A204.1 (cell line): ENCODE measurements at regions not wholly inside any gene's neighbourhood (a gene's known extent, or its start where the extent isn't known, plus 50 kb on each side); places are given as distances from the start of the nearest gene placed in this dataset.

ENCODE experiments used
- FAIRE-seq: peaks from 2 replicates; lab custom pipeline; 2012; peaks lifted over from hg19 to GRCh38; lab: Jason Lieb, UNC

DNA sequence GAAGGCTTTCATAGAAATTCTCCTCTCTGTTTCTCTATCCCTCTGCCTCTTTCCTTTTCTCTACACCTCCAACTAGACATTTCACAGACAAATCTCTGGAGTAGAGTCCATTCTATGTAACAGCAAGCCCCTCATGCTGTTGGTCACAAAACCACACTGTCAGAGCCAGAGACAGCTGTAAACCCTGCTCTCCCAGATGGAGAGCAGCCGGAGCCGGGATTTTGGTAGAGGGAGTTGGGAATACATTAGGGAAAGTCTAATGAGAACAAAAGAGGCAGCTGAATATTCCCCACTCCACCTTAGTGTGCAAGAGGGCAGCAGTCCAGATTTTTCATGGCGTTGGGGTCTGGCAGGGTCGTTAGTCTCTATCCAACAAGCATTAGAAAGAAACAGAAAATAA, 68.3 kb upstream of the EDN1 start:
- FAIRE-seq = no peak

DNA sequence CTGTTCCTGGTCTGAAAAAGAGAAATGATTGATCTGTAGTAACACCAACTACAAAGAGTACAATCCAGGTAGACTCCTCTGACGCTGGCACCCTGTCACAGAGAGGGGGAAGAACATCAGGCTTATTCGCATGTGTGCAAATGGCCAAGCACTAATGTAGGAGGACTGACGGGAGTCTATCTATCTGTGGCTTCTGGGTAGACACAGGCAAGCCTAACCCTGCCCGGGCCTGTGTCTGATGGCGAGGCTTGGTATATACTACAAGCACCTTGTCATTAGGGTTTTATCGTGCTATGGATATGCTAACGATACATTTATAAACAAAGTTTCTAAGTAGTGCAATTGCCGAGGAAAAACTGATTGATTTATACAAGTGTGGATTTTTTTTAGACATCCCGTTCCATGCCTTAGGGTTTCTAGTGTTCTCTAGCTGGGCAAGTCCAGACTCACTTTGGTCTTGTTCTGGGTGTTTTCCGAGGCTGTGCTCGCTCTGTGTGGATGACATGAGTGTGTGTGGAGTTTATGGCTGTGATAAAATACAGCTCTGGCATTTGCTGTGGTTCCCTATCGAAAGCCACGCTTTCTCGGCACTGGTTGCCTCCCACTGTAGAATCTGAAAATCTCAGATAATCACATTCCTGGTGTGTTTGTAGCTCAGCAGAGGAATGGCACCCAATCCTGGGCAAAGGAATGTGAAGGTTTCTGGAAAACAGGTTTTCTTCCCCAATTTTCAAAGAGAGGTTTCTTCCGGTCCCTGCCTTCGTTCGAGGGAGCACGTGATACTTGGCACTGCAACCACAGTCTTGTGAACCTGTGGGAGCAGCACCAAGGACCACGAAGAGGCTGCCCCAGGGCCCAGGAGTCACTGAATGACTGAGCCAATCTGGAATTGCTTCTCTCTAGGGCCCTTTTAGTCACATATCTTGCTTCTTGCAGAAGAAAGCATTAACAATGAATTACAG, 67.5 kb upstream of the EDN1 start:
- no peak for FAIRE-seq

DNA sequence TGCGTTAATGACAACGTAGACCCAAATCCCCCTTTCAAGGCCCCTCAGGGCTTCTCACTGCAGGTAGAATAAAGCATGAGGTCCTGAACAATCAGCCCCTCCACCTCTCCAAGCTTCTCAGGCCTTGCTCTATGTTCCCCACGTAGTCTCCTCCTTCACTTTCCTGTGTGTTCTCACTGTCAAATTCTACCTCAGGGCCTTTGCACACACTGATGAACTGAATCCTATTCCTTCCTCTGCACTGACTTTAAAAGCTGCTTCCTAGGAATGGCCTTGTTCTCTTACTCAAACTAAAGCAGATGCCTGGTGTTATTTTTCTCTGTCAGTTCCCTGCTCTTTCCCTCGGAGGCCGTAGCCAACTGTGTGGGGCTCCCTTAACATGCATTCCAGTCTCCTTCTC, 66.8 kb upstream of the EDN1 start:
- no peak for FAIRE-seq

DNA sequence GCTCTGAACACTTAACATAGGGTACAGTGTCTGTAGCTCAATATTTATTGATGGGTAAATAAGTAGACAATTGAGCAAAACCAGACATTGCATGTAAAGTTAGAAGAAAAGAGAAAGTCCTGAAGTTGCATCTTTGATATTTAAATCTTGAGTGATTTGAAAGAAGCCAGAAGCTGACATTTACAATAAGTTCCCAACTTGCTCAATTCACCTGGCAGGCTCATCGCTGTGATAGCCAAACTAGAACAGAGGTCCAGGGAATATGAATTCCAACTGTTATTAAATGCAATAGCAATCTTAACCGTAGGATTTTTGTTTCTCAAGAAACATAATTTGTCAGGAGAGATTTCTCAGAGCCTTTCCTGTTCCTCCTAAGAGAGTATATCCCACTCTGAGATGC, 65.9 kb upstream of the EDN1 start:
- no peak for FAIRE-seq

DNA sequence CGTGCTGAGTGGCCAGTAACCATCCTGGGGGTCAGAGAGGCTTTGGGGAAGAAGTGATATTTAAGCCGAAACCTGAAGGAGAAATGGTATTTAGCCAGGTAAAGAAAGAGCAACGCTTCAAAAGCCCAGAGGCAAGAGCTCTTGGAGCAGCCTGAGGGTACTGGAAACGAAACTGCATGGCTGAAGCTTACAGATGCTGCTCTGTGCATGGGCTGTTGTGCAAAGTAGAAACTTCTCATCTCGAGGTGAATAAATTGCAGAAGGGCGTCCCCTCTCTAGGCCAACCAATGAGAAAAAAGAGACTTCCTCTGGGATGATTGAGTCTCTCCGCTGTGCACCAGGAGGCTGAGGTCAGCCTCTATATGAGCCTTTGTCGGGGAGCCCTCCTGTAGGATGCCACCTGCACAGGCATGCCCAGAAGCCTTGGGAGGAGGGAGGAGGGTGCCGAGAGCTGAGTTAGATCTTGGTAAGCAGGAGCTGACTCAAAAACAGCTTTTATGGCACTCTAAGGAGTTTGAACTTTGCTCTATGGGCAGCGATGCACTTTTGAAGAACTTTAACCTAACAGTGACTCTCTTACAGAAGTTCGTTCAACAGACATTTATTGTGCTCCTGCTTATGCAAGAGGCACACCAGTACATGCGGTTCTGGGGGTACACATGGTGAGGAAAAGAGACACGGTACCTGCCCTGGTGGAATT, 61.6 kb upstream of the EDN1 start:
- FAIRE-seq = no peak

DNA sequence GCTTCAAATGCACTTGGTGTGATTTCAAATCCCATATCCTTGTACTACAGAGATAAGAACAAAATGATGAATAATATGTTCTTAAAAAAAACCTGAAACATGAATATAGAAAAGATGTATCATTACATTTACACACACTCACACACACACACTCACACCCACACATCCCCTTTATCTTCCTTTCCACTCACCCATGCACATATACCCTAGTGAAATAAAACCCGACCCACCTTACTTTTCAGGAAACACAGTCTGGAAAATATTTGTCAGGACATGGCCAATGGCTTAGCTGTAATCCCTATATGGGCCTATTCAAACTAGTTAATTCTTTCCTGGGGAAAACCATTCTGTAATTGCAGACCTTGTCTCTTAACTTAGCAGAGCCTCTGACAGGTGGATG, 60.8 kb upstream of the EDN1 start:
- no peak for FAIRE-seq

DNA sequence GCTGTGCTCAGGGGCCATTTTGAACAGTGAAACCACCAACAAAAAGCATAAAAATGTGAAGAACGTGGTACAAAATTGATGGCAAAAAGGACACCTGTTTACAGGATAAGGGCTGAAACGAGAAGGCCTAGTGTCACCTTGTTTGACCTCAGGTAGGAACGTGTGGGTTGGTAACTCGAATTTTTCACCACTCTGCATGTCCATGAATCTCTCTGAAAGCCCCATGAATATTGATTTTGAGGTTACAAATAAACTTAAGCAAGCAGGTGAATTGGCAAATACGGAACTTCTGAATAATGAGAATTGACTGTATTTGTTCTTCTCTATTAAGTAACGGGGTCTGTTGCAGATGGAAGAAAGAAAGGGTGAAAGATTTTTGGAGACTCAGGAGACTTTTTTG, 59.6 kb upstream of the EDN1 start:
- FAIRE-seq = no peak

DNA sequence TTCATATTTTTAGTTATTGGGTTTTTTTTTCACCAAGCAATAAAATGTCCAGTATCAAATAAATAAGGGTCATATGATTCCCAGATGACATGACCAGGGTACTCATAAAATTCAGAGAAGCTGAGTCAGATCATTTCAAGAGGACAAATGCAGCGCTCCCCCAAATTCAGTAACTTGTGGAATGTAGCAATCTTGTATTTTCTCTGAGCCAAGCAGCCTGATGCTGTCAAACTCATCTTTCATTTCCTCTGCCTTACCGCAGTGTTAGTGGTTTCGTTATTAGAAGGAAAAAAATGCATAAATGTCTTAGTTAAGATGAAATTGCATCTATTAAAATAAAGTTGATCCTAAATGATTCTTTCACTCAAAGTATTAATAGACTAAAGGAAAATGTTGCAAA, 57.8 kb upstream of the EDN1 start:
- FAIRE-seq = no peak

DNA sequence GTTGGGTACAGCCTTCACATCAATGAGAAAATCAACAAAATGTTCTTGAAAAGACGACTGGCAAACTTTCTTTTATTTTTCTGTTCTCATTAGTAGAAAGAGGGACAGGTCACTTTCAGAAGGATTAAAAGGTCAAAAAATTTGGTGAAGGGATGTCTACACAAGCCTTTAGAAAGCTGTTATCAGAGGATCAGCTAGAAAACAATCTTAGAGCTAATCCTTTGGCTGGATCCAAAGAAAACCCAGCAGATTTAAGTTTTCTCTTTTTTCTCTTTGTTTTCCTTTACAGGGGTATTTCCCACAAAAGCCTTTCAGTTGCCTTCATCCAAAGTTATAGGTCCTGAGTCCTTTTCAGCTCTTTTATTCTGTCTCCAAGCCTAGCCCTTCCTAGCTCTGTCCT, 57.3 kb upstream of the EDN1 start:
- no peak for FAIRE-seq

DNA sequence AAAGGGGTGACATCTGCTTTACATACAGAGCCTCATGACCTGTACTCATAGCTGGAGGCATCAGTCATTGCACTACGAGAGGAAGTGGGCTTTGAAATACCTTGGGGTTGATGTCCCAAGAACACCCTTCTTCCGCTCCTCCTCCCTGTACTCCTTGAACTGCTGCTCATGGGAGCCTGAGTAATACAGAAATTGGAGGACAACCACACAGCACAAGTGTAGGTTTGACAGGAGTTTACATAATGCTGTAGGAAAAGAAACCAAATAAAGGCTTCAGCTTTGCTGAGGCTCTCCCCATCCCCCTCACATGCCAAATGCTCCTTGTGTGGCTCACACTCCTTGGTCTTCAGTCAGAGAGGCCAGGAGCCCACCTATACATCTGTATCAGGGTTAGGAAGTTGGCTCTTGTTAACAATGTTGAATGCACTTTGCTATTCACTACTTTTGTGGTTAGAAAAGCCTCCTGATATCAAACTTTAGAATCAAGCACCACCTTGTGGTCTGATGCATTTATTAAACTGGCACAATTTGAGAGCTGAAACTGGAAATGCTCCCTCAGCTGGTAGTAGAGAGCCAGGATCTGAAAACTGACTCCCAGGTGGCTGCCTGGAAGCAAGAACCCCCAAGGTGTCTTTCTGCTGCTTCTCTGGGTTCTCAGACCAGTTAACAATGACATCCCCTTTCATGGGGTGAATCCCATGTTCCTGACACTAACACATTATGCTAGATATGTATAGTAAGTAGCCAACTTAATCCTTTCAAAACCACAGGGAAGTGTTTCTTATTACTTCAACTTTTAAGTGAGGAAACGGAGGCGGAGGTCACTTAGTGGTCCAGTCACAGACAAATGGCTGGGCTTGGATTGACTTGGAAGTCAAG, 56.2 kb upstream of the EDN1 start:
- peak; percentile 78 for FAIRE-seq

DNA sequence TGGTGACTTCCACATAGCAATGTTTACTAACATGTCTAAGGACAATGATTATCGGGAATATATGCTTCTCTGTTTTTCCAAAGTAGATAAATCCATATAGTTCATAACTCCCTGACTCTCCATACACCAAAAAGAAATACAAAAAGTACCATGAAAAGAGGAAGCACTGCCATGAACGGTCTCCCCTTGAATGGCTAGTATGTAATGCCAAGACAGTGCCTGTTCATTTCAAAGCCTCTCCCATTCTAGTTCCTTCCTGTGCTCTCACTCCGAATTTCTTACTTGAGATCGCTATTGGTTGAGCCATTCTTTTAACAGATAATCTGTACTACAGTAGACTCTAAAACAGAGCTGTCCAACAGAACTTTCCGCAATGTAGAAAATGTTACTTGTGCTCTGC, 54.8 kb upstream of the EDN1 start:
- no peak for FAIRE-seq

DNA sequence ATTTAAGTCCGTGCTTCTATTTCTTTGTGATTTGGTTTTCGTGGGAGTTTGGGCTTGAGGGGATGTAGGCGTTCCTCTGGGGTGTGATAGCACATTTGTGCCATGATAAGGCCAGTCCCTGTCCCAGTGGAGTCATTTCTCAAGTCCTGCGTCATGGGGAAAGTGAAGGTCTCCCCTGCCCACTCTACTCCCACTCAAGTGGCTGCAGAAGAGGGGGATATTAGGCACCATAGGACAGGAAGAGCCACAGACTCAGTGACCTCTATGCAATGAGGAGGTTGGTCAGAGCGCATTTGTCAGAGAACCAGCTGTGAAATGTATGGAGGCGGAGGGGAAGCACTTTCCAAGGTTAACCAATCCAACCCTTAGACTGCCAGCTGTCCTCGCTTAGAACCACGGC, 51.9 kb upstream of the EDN1 start:
- FAIRE-seq = no peak
